ENCODE measurements at regions not wholly inside any gene's neighbourhood (a gene's known extent, or its start where the extent isn't known, plus 50 kb on each side); places are given as distances from the start of the nearest gene placed in this dataset.
"Not testable (repeated sequence)": the region's sequence is repeated elsewhere in the genome, so short reads cannot be mapped to it uniquely, and the experiment has no call there.

DNA sequence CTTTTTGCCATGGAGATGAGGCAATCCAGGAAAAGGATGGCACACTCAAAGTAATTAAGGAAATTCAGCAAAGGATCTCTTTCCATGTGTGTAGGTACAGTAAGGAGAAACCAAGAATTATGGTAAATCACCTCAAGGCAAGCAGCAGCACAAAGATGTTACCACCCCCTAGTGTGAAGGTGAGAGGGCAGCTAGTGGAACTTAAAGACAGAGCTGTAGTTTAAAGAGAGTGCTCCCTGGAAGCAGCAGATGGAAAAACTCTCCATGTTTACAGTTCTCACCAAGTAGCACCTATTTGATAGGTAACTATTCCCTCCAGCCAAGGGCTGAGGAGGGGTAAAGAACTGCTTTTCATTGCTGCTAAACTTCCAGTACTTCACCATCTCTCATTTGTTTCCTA is 860.4 kb upstream of the CRIM1 start:
- Histone ChIP-seq H3K4me1 (ENCODE audit: control insufficient read depth, insufficient read depth, low read length) (no peaks in the 10 kb centered on the region), H3K4me3 (ENCODE audit: low read depth, low read length) (no peak overlapping the region), H3K36me3 (ENCODE audit: control insufficient read depth in 2 of 2, insufficient read depth in 1 of 2, low read length in 2 of 2) (no peaks in the 10 kb centered on the region), H3K9me3 (ENCODE audit: control insufficient read depth, insufficient read depth, low read depth, low read length) (no peaks in the 10 kb centered on the region), H3K27ac (ENCODE audit: extremely low read depth, low read depth, low read length) (no peak overlapping the region)
- ChIA-PET CTCF (no interaction called here), POLR2A (no interaction called here)
- TF ChIP-seq, protein P1, sequence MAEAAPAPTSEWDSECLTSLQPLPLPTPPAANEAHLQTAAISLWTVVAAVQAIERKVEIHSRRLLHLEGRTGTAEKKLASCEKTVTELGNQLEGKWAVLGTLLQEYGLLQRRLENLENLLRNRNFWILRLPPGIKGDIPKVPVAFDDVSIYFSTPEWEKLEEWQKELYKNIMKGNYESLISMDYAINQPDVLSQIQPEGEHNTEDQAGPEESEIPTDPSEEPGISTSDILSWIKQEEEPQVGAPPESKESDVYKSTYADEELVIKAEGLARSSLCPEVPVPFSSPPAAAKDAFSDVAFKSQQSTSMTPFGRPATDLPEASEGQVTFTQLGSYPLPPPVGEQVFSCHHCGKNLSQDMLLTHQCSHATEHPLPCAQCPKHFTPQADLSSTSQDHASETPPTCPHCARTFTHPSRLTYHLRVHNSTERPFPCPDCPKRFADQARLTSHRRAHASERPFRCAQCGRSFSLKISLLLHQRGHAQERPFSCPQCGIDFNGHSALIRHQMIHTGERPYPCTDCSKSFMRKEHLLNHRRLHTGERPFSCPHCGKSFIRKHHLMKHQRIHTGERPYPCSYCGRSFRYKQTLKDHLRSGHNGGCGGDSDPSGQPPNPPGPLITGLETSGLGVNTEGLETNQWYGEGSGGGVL (tag by site-specific recombination; IDR thresholded peaks at IDR 0.05) = no peak
- TF ChIP-seq ZNF785 (tag by site-specific recombination; IDR thresholded peaks at IDR 0.05) = no peak
- TF ChIP-seq ZNF792 (tag by site-specific recombination; IDR thresholded peaks at IDR 0.05) = no peak
- TF ChIP-seq ZNF433 (tag by site-specific recombination; IDR thresholded peaks at IDR 0.05; ENCODE audit: low read depth) = no peak
- TF ChIP-seq ZNF324 (tag by site-specific recombination; IDR thresholded peaks at IDR 0.05) = no peak
- no peak for TF ChIP-seq OVOL3 (tag by site-specific recombination; IDR thresholded peaks at IDR 0.05)
- TF ChIP-seq ZFP69B (tag by site-specific recombination; IDR thresholded peaks at IDR 0.05) = no peak
- no peak for TF ChIP-seq ZBTB48 (tag by site-specific recombination; IDR thresholded peaks at IDR 0.05)
- TF ChIP-seq GLIS2 (tag by site-specific recombination; IDR thresholded peaks at IDR 0.05) = no peak
- no peak for TF ChIP-seq KLF9 (tag by site-specific recombination; IDR thresholded peaks at IDR 0.05; ENCODE audit: low read depth)
- no peak for TF ChIP-seq ZNF221 (tag by site-specific recombination; IDR thresholded peaks at IDR 0.05; ENCODE audit: borderline replicate concordance)
- TF ChIP-seq, protein P2, sequence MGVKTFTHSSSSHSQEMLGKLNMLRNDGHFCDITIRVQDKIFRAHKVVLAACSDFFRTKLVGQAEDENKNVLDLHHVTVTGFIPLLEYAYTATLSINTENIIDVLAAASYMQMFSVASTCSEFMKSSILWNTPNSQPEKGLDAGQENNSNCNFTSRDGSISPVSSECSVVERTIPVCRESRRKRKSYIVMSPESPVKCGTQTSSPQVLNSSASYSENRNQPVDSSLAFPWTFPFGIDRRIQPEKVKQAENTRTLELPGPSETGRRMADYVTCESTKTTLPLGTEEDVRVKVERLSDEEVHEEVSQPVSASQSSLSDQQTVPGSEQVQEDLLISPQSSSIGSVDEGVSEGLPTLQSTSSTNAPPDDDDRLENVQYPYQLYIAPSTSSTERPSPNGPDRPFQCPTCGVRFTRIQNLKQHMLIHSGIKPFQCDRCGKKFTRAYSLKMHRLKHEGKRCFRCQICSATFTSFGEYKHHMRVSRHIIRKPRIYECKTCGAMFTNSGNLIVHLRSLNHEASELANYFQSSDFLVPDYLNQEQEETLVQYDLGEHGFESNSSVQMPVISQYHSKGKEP (tag by site-specific recombination; IDR thresholded peaks at IDR 0.05) = no peak
- TF ChIP-seq ZNF266 (tag by site-specific recombination; IDR thresholded peaks at IDR 0.05; ENCODE audit: low read depth) = no peak
- no peak for TF ChIP-seq ZNF76 (tag by site-specific recombination; IDR thresholded peaks at IDR 0.05; ENCODE audit: borderline replicate concordance, low read depth)
- TF ChIP-seq, protein P3, sequence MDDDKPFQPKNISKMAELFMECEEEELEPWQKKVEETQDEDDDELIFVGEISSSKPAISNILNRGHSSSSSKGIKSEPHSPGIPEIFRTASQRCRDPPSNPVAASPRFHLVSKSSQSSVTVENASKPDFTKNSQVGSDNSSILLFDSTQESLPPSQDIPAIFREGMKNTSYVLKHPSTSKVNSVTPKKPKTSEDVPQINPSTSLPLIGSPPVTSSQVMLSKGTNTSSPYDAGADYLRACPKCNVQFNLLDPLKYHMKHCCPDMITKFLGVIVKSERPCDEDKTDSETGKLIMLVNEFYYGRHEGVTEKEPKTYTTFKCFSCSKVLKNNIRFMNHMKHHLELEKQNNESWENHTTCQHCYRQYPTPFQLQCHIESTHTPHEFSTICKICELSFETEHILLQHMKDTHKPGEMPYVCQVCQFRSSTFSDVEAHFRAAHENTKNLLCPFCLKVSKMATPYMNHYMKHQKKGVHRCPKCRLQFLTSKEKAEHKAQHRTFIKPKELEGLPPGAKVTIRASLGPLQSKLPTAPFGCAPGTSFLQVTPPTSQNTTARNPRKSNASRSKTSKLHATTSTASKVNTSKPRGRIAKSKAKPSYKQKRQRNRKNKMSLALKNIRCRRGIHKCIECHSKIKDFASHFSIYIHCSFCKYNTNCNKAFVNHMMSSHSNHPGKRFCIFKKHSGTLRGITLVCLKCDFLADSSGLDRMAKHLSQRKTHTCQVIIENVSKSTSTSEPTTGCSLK (tag by site-specific recombination; IDR thresholded peaks at IDR 0.05) = no peak

DNA sequence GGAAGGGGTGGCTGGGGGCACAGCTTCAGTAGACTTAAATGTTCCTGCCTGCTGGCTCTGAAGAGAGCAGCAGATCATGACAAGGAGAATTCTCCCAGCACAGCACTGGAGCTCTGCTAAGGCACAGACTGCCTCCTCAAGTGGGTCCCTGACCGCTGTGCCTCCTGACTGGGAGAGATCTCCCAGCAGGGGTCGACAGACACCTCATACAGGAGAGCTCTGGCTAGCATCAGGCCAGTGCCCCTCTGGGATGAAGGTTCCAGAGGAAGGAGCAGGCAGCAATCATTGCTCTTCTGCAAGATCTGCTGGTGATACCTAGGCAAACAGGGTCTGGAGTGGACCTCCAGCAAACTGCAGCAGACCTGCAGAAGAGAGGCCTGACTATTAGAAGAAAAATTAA is 877.5 kb upstream of the CRIM1 start:
- H3K4me3 ChIP-seq (ENCODE audit: low read depth, low read length); H3K4me1 ChIP-seq (ENCODE audit: control insufficient read depth, insufficient read depth, low read length); H3K9me3 ChIP-seq (ENCODE audit: control insufficient read depth, insufficient read depth, low read depth, low read length); POLR2A ChIA-PET; CTCF ChIA-PET; H3K36me3 ChIP-seq (ENCODE audit: control insufficient read depth in 2 of 2, insufficient read depth in 1 of 2, low read length in 2 of 2); H3K27ac ChIP-seq (ENCODE audit: extremely low read depth, low read depth, low read length): not testable (repeated sequence)

DNA sequence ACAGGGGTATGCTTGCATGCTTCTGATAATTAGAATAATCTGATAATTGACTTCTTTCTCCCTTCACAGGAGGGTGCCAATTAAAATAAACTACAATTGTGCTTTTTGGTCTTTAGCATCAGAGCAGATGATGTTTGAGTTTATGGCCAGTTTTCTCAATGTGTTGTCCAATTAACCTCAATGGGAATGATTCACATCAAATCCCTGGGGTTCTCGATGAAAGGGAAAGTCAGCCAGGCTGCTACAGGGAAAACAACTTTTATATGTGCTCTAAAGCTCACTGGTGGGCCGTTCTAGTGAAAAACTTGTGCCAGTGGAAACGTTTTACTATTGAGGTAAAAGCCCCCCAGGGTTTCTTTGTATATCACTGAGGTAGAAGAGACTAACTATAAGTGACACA is 887.3 kb upstream of the CRIM1 start:
- ChIA-PET POLR2A (no interaction called here), CTCF (interaction anchor here (0.7 kb wide), 1 partner anchor 58 kb away, joined by 3 read pairs; no protein-coding TSS in a partner anchor)
- Histone ChIP-seq H3K4me1 (ENCODE audit: control insufficient read depth, insufficient read depth, low read length) (no peaks in the 10 kb centered on the region), H3K27ac (ENCODE audit: extremely low read depth, low read depth, low read length) (no peak overlapping the region), H3K9me3 (ENCODE audit: control insufficient read depth, insufficient read depth, low read depth, low read length) (no peaks in the 10 kb centered on the region), H3K36me3 (ENCODE audit: control insufficient read depth in 2 of 2, insufficient read depth in 1 of 2, low read length in 2 of 2) (no peaks in the 10 kb centered on the region), H3K4me3 (ENCODE audit: low read depth, low read length) (no peak overlapping the region)
- TF ChIP-seq ZFP41 (tag by site-specific recombination; IDR thresholded peaks at IDR 0.05; ENCODE audit: borderline replicate concordance) = no peak
- no peak for TF ChIP-seq SETDB1 (IDR thresholded peaks at IDR 0.05; ENCODE audit: insufficient read length, low read length)
- TF ChIP-seq BCL11A (tag by site-specific recombination; IDR thresholded peaks at IDR 0.05; ENCODE audit: low read depth) = no peak

All from HEK293 (cell line).